Prostate gland (tissue), 2 donors: ENCODE measurements at regions not wholly inside any gene's neighbourhood (a gene's known extent, or its start where the extent isn't known, plus 50 kb on each side); places are given as distances from the start of the nearest gene placed in this dataset.

Experiments
- DNase-seq: peaks from one replicate; pipeline ENCODE4 v3.0.0-alpha.2; 2019; ENCODE audit warnings: low spot score
- H3K27ac ChIP-seq, 2 donors: fragments of 200-600 bp; sonication (generic); 2 replicates each; pipeline ENCODE4 v1.5.1; 2017 to 2019
- H3K27me3 ChIP-seq: fragments of 200-600 bp; sonication (generic); replicated peaks from 2 replicates; pipeline ENCODE4 v1.5.1; 2019; ENCODE audit not compliant: insufficient read depth
- H3K36me3 ChIP-seq, 2 donors: fragments of 200-600 bp; sonication (generic); 1 replicate in 1 of 2; 2 replicates in 1 of 2; pipeline versions ENCODE4 v1.5.1 to v1.8.1; 2017 to 2019
- H3K4me1 ChIP-seq: fragments of 200-600 bp; sonication (generic); replicated peaks from 2 replicates; pipeline ENCODE4 v1.5.1; 2019
- H3K4me3 ChIP-seq, 2 donors: fragments of 200-600 bp; sonication (generic); 2 replicates each; pipeline ENCODE4 v1.5.1; 2017 to 2019
- H3K9me3 ChIP-seq: fragments of 200-600 bp; sonication (generic); 2 replicates; pipeline ENCODE4 v1.5.1; 2017
- CTCF ChIP-seq, 4 experiments: fragments of 200-600 bp in 2 of 4; fragments of 450-650 bp in 2 of 4; sonication (generic) in 2 of 4; IDR thresholded peaks; 1 replicate in 3 of 4; 2 replicates in 1 of 4; pipeline ENCODE4 v1.5.1; 2016 to 2019; ENCODE audit warnings: antibody characterized with exemption in 4 of 4, mild to moderate bottlenecking in 2 of 4, moderate library complexity in 2 of 4
- POLR2A ChIP-seq: fragments of 450-650 bp; IDR thresholded peaks from one replicate; pipeline ENCODE4 v1.6.1; 2016; ENCODE audit warnings: antibody characterized with exemption, mild to moderate bottlenecking
- POLR2AphosphoS5 ChIP-seq: sonication (generic); formaldehyde crosslinking; IDR thresholded peaks from one replicate; pipeline ENCODE4 v1.6.1; 2017; ENCODE audit warnings: antibody characterized with exemption
- WGBS: methylation state at CpG from one replicate; pipeline ENCODE4 v1.1.5; 2018; 5-methylcytosine and 5-hydroxymethylcytosine counted together
- intact Hi-C: fragments of 100-400 bp; cut with DNase I; formaldehyde crosslinking; loops from one replicate; pipeline ENCODE4 v1.14.2; 2022

DNA sequence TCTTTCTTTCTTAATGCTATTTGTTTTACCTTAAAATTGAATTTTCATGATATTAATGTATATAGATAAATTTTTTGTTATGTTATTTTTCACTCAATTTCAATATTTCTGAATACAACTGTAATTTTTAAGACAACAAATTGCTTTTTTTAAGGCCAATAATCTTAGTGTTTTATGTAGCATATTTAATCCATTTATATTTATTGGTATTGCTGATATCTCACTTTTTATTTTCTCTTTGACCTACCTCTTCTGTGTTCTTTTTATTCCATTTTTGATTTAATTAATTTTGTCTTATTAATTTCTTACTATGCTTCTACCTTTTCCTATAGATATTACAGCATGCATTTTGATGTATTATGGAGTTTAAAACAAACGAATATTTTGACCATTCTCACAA lies 460.1 kb upstream of the AGA start:
- TF ChIP-seq CTCF (IDR thresholded peaks at IDR 0.05) (no peak), POLR2AphosphoS5 (no peak), POLR2A (no peak)
- Histone ChIP-seq H3K4me1 (no peaks in the 10 kb centered on the region), H3K9me3 (no peaks in the 10 kb centered on the region), H3K36me3 (no peaks in the 10 kb centered on the region), H3K27ac (no peak overlapping the region), H3K27me3 (no peaks in the 10 kb centered on the region), H3K4me3 (no peak overlapping the region)
- DNase-seq = no peak
- intact Hi-C loops = no loop called here
- WGBS = 82% methylated on average over 1 of the region's 1 CpG

GRCh38 chr4:177907736-177908424 lies 465.6 kb upstream of the AGA start:
- no peak for DNase-seq
- intact Hi-C loops = no loop called here
- Histone ChIP-seq H3K27ac (no peak overlapping the region), H3K4me3 (no peak overlapping the region), H3K9me3 (no peaks in the 10 kb centered on the region), H3K27me3 (no peaks in the 10 kb centered on the region), H3K36me3 (no peaks in the 10 kb centered on the region), H3K4me1 (no peaks in the 10 kb centered on the region)
- WGBS = 30% methylated on average over 11 of the region's 11 CpGs
- TF ChIP-seq POLR2A (no peak), CTCF (IDR thresholded peaks at IDR 0.05) (no peak), POLR2AphosphoS5 (no peak)

- 77% methylated on average over 1 of the region's 1 CpG for WGBS
- TF ChIP-seq POLR2AphosphoS5 = no peak
- TF ChIP-seq POLR2A = no peak
- no peak for TF ChIP-seq CTCF (IDR thresholded peaks at IDR 0.05)
- no peaks in the 10 kb centered on the region for H3K4me1 ChIP-seq
- H3K4me3 ChIP-seq = no peak overlapping the region
- no peaks in the 10 kb centered on the region for H3K9me3 ChIP-seq
- no peak for DNase-seq
- no peaks in the 10 kb centered on the region for H3K36me3 ChIP-seq
- H3K27ac ChIP-seq = no peak overlapping the region
- no peaks in the 10 kb centered on the region for H3K27me3 ChIP-seq
- intact Hi-C loops = no loop called here
Observed at GRCh38 chr4:177921715-177922114, 479.5 kb upstream of the AGA start.

DNA sequence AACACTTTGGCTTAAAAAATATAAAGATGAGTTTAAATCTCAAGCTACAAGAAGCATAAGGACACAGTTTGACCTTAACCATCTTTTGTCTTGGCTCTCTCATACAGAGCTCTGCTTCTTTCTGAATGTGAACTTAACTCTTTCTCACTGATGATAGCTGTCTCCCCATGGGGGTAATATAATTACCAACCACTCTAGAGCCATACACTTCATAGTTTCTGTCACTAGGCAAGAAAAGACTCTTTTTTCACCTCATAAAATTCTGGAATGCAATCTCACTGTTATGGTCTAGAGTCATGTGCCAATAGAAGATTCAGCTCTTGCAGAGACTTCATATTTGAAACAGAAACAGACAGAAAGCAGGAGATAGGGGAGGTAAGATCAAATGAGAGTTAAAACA lies 481.7 kb upstream of the AGA start:
- Histone ChIP-seq H3K36me3 (no peaks in the 10 kb centered on the region), H3K9me3 (no peaks in the 10 kb centered on the region), H3K27me3 (no peaks in the 10 kb centered on the region), H3K4me3 (no peak overlapping the region), H3K4me1 (no peaks in the 10 kb centered on the region), H3K27ac (no peak overlapping the region)
- no peak for DNase-seq
- TF ChIP-seq POLR2AphosphoS5 (no peak), CTCF (IDR thresholded peaks at IDR 0.05) (no peak), POLR2A (no peak)
- intact Hi-C loops = no loop called here

DNA sequence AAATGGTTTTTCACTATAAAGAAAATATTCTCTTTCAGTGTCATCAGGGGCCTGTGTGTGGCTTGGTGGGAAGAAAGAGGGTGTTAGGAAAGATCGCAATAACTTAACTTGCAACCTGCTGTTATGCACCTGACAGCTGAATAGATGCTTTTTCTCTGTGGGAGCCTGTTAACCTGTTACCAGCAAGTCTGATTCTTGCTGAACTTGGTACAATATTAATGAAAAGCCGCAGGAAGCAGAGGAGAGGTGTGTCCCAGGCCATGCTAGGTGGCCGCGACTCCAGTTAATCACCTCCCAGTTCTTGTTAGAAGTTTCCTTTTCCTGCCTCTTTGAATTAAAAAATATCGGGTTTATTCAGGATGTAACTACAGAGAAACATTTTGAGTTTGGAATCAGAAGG lies 494.8 kb upstream of the AGA start:
- H3K27me3 ChIP-seq = no peaks in the 10 kb centered on the region
- H3K36me3 ChIP-seq = no peaks in the 10 kb centered on the region
- TF ChIP-seq POLR2A = no peak
- TF ChIP-seq CTCF (IDR thresholded peaks at IDR 0.05) = no peak
- TF ChIP-seq POLR2AphosphoS5 = no peak
- DNase-seq = no peak
- H3K4me1 ChIP-seq = no peaks in the 10 kb centered on the region
- H3K27ac ChIP-seq = no peak overlapping the region
- intact Hi-C loops = no loop called here
- no peaks in the 10 kb centered on the region for H3K9me3 ChIP-seq
- no peak overlapping the region for H3K4me3 ChIP-seq
- 81% methylated on average over 5 of the region's 5 CpGs for WGBS
